ENCODE measurements at regions not wholly inside any gene's neighbourhood (a gene's known extent, or its start where the extent isn't known, plus 50 kb on each side); places are given as distances from the start of the nearest gene placed in this dataset.
A peak's percentile ranks its signal among the peaks of the same experiment; 100 is the strongest.

DNA sequence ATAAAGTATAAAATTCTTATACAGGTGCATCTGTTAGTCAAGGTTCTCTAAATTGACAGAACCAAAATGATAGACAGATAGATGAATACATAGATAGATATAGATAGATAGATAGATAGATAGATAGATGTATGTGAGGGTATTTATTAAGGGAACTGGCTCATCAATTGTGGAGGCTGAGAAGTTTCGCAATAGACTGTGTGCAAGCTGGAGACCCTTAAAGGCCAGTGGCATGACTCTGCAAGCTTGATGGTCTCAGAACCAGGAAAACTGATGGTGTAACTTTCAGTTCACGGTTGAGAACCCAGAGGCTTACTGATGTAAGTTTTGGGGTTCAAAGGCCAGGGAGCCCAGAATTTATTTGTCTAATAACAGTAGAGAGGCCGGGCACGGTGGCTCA, 1123.7 kb upstream of the CADM2 start:
- Histone ChIP-seq H3K27me3 (ENCODE audit: control insufficient read depth, insufficient read depth, low read length) (no peaks in the 10 kb centered on the region), H3K4me3 (ENCODE audit: low read depth, low read length) (no peak overlapping the region), H3K36me3 (ENCODE audit: control insufficient read depth, insufficient read depth, low read length) (no peaks in the 10 kb centered on the region)
- DNase-seq (ENCODE audit: low read depth) = no peak
- no peak for TF ChIP-seq CTCF (IDR thresholded peaks at IDR 0.05; ENCODE audit: insufficient read depth, low read length, poor library complexity, severe bottlenecking)

- no peaks in the 10 kb centered on the region for H3K36me3 ChIP-seq (ENCODE audit: control insufficient read depth, insufficient read depth, low read length)
- DNase-seq (ENCODE audit: low read depth) = peak; percentile 34
- no peaks in the 10 kb centered on the region for H3K27me3 ChIP-seq (ENCODE audit: control insufficient read depth, insufficient read depth, low read length)
- TF ChIP-seq CTCF (IDR thresholded peaks at IDR 0.05; ENCODE audit: insufficient read depth, low read length, poor library complexity, severe bottlenecking) = no peak
- H3K4me3 ChIP-seq (ENCODE audit: low read depth, low read length) = no peak overlapping the region
Observed at GRCh38 chr3:83842511-83842910, 1116.3 kb upstream of the CADM2 start.

- no peaks in the 10 kb centered on the region for H3K36me3 ChIP-seq (ENCODE audit: control insufficient read depth, insufficient read depth, low read length)
- no peaks in the 10 kb centered on the region for H3K27me3 ChIP-seq (ENCODE audit: control insufficient read depth, insufficient read depth, low read length)
- peak; percentile 54 for DNase-seq (ENCODE audit: low read depth)
- no peak for TF ChIP-seq CTCF (IDR thresholded peaks at IDR 0.05; ENCODE audit: insufficient read depth, low read length, poor library complexity, severe bottlenecking)
- no peak overlapping the region for H3K4me3 ChIP-seq (ENCODE audit: low read depth, low read length)
Observed at GRCh38 chr3:83843716-83844115, 1115.1 kb upstream of the CADM2 start.

GRCh38 chr3:83849106-83849730, 1109.6 kb upstream of the CADM2 start:
- H3K36me3 ChIP-seq (ENCODE audit: control insufficient read depth, insufficient read depth, low read length) = no peaks in the 10 kb centered on the region
- TF ChIP-seq CTCF (IDR thresholded peaks at IDR 0.05; ENCODE audit: insufficient read depth, low read length, poor library complexity, severe bottlenecking) = no peak
- DNase-seq (ENCODE audit: low read depth) = no peak
- H3K4me3 ChIP-seq (ENCODE audit: low read depth, low read length) = no peak overlapping the region
- no peaks in the 10 kb centered on the region for H3K27me3 ChIP-seq (ENCODE audit: control insufficient read depth, insufficient read depth, low read length)

DNA sequence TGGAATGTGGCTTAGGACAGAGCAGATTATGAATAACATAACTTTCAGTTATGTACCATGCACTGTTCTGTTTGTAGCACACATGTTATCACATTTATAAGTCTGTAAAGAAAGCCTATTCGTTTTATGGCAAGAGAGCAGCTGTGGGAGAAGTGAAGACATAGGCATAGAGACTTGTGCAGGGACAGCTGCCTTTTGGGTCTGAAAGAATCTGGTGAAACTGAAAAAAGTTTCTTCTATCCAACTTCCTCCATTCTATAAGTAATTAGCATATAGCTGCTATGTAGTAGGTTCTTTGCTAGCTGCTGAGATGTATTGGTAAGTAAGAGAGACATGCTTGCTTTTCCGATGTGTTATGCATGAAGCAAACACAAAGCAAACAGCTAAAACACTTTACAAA, 1095.4 kb upstream of the CADM2 start:
- DNase-seq (ENCODE audit: low read depth) = no peak

More for the DNA sequence above, 1095.4 kb upstream of the CADM2 start:
- no peaks in the 10 kb centered on the region for H3K27me3 ChIP-seq (ENCODE audit: control insufficient read depth, insufficient read depth, low read length)
- H3K4me3 ChIP-seq (ENCODE audit: low read depth, low read length) = no peak overlapping the region
- no peak for TF ChIP-seq CTCF (IDR thresholded peaks at IDR 0.05; ENCODE audit: insufficient read depth, low read length, poor library complexity, severe bottlenecking)
- H3K36me3 ChIP-seq (ENCODE audit: control insufficient read depth, insufficient read depth, low read length) = no peaks in the 10 kb centered on the region

All from kidney epithelial cell (primary cell).